ENCODE measurements at regions not wholly inside any gene's neighbourhood (a gene's known extent, or its start where the extent isn't known, plus 50 kb on each side); places are given as distances from the start of the nearest gene placed in this dataset.

GRCh38 chr12:128069359-128069997, 197.5 kb upstream of the TMEM132C start:
- Histone ChIP-seq H3K79me2 (ENCODE audit: insufficient read depth, low read depth, low read length) (no peaks in the 10 kb centered on the region), H3K9me2 (ENCODE audit: insufficient read depth, low read length) (no peaks in the 10 kb centered on the region), H3K4me3 (ENCODE audit: low read depth, low read length, poor library complexity, severe bottlenecking) (no peak overlapping the region), H3K36me3 (ENCODE audit: insufficient read depth, low read length) (no peaks in the 10 kb centered on the region), H3K27ac (ENCODE audit: low read depth, low read length, poor library complexity, severe bottlenecking) (no peak overlapping the region), H3K4me1 (ENCODE audit: insufficient read depth, low read length, poor library complexity, severe bottlenecking) (no peaks in the 10 kb centered on the region), H3K4me2 (ENCODE audit: low read length) (no peak overlapping the region), H2AFZ (ENCODE audit: low read length) (no peak overlapping the region), H4K20me1 (ENCODE audit: insufficient read depth, low read length) (no peaks in the 10 kb centered on the region), H3K9me3 (ENCODE audit: low read length) (no peaks in the 10 kb centered on the region)
- ChIA-PET CTCF (ENCODE audit: unreplicated experiment) (interaction anchor here (0.5 to 0.9 kb wide), 2 partner anchors 11 to 1470 kb away, joined by 4 to 5 read pairs; no protein-coding TSS in a partner anchor), POLR2A (interaction anchor here (0.6 to 1.6 kb wide), 3 partner anchors 38 to 1230 kb away, joined by 3 to 6 read pairs (median 3); no protein-coding TSS in a partner anchor)
- intact Hi-C loops (cut with micrococcal nuclease; ENCODE audit: unreplicated experiment) = loop anchor here (5.0 kb wide), 3 partner anchors 287 to 962 kb away; no protein-coding TSS in a partner anchor
- DNase-seq (ENCODE audit: low spot score) = peak; percentile 60
- TF ChIP-seq EZH2phosphoT487 (IDR thresholded peaks at IDR 0.05; ENCODE audit: borderline replicate concordance, low read depth, low read length) = no peak
- TF ChIP-seq CTCF (conservative IDR thresholded peaks at IDR 0.05; ENCODE audit: low read length) = peak; percentile 94
- no TSS peak for BruUV-seq (replicated peaks)

DNA sequence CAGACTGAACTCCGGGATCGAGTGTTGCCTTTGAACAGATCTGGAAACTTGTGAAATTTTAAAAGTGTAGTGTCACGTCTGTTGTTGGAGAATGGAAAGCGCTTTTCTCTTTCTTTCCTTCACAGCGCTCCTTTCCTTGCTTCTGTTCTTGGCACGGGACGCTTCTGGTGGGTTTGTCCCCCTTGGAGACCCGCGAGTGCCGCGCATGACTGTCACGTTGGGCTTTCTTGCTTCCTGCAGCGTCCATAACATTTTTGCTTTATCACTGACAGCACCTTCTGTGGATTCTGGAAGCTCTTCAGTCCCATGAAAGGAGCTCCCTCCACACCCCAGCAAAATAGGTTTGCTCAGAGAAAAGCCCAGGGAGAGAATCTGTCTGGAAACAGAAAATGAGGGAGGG, 193.0 kb upstream of the TMEM132C start:
- Histone ChIP-seq H3K27ac (ENCODE audit: low read depth, low read length, poor library complexity, severe bottlenecking) (no peak overlapping the region), H3K9me3 (ENCODE audit: low read length) (no peaks in the 10 kb centered on the region), H3K4me3 (ENCODE audit: low read depth, low read length, poor library complexity, severe bottlenecking) (no peak overlapping the region), H3K4me2 (ENCODE audit: low read length) (no peak overlapping the region), H3K4me1 (ENCODE audit: insufficient read depth, low read length, poor library complexity, severe bottlenecking) (no peaks in the 10 kb centered on the region), H3K9me2 (ENCODE audit: insufficient read depth, low read length) (no peaks in the 10 kb centered on the region), H2AFZ (ENCODE audit: low read length) (no peak overlapping the region), H3K79me2 (ENCODE audit: insufficient read depth, low read depth, low read length) (no peaks in the 10 kb centered on the region), H3K36me3 (ENCODE audit: insufficient read depth, low read length) (no peaks in the 10 kb centered on the region), H4K20me1 (ENCODE audit: insufficient read depth, low read length) (no peaks in the 10 kb centered on the region)
- intact Hi-C loops (cut with micrococcal nuclease; ENCODE audit: unreplicated experiment) = no loop called here
- ChIA-PET CTCF (ENCODE audit: unreplicated experiment) (no interaction called here), POLR2A (no interaction called here)
- no peak for DNase-seq (ENCODE audit: low spot score)
- no peak for TF ChIP-seq EZH2phosphoT487 (IDR thresholded peaks at IDR 0.05; ENCODE audit: borderline replicate concordance, low read depth, low read length)
- no peak for TF ChIP-seq CTCF (conservative IDR thresholded peaks at IDR 0.05; ENCODE audit: low read length)
- no TSS peak for BruUV-seq (replicated peaks)

- POLR2A ChIA-PET = no interaction called here
These were observed 191.6 kb upstream of the TMEM132C start for GRCh38 chr12:128075332-128075731.

More at GRCh38 chr12:128075332-128075731, 191.6 kb upstream of the TMEM132C start:
- Histone ChIP-seq H2AFZ (ENCODE audit: low read length) (no peak overlapping the region), H3K4me1 (ENCODE audit: insufficient read depth, low read length, poor library complexity, severe bottlenecking) (no peaks in the 10 kb centered on the region), H3K9me2 (ENCODE audit: insufficient read depth, low read length) (no peaks in the 10 kb centered on the region), H3K79me2 (ENCODE audit: insufficient read depth, low read depth, low read length) (no peaks in the 10 kb centered on the region), H3K9me3 (ENCODE audit: low read length) (no peaks in the 10 kb centered on the region), H3K36me3 (ENCODE audit: insufficient read depth, low read length) (no peaks in the 10 kb centered on the region), H3K27ac (ENCODE audit: low read depth, low read length, poor library complexity, severe bottlenecking) (no peak overlapping the region), H4K20me1 (ENCODE audit: insufficient read depth, low read length) (no peaks in the 10 kb centered on the region), H3K4me2 (ENCODE audit: low read length) (no peak overlapping the region), H3K4me3 (ENCODE audit: low read depth, low read length, poor library complexity, severe bottlenecking) (no peak overlapping the region)
- no peak for DNase-seq (ENCODE audit: low spot score)
- intact Hi-C loops (cut with micrococcal nuclease; ENCODE audit: unreplicated experiment) = no loop called here
- BruUV-seq (replicated peaks) = no TSS peak
- TF ChIP-seq CTCF (conservative IDR thresholded peaks at IDR 0.05; ENCODE audit: low read length) (no peak), EZH2phosphoT487 (IDR thresholded peaks at IDR 0.05; ENCODE audit: borderline replicate concordance, low read depth, low read length) (no peak)
- CTCF ChIA-PET (ENCODE audit: unreplicated experiment) = no interaction called here
